ENCODE measurements at regions not wholly inside any gene's neighbourhood (a gene's known extent, or its start where the extent isn't known, plus 50 kb on each side); places are given as distances from the start of the nearest gene placed in this dataset.

DNA sequence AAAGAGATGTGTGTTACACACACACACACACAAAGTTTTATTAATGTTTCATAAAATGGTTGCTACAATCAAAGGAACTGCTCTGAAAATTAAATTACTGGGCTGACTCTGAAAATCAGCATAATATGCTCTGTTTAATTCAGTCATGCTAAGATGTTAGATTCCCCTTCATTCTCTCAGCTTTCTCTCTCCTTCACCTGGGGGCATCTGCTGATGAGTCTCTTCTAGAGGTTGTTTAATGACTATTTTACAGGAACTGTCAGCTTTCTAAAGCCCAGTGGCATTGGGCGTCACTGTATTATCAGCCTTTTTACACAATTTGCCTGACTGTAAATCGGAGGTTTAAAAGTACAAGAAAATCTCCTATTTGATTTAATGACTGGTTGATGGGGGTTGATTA is 559.7 kb upstream of the POU3F2 start:
- no peaks in the 10 kb centered on the region for H3K9me2 ChIP-seq (replicated peaks; ENCODE audit: insufficient read depth, low read length)
- TF ChIP-seq EZH2phosphoT487 (conservative IDR thresholded peaks at IDR 0.05; ENCODE audit: low read length), result no peak
- TF ChIP-seq, protein P1, sequence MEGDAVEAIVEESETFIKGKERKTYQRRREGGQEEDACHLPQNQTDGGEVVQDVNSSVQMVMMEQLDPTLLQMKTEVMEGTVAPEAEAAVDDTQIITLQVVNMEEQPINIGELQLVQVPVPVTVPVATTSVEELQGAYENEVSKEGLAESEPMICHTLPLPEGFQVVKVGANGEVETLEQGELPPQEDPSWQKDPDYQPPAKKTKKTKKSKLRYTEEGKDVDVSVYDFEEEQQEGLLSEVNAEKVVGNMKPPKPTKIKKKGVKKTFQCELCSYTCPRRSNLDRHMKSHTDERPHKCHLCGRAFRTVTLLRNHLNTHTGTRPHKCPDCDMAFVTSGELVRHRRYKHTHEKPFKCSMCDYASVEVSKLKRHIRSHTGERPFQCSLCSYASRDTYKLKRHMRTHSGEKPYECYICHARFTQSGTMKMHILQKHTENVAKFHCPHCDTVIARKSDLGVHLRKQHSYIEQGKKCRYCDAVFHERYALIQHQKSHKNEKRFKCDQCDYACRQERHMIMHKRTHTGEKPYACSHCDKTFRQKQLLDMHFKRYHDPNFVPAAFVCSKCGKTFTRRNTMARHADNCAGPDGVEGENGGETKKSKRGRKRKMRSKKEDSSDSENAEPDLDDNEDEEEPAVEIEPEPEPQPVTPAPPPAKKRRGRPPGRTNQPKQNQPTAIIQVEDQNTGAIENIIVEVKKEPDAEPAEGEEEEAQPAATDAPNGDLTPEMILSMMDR (IDR thresholded peaks at IDR 0.05; ENCODE audit: insufficient read depth, low read length, poor library complexity, severe bottlenecking), result no peak
- H3K79me2 ChIP-seq (ENCODE audit: insufficient read depth, low read length), result no peaks in the 10 kb centered on the region
- H3K9me3 ChIP-seq (ENCODE audit: insufficient read depth, low read length), result no peaks in the 10 kb centered on the region
- H3K9ac ChIP-seq (ENCODE audit: low read length), result no peak overlapping the region
- no peaks in the 10 kb centered on the region for H3F3A ChIP-seq (ENCODE audit: insufficient read depth)
- H3K27ac ChIP-seq (ENCODE audit: low read depth, low read length), result no peak overlapping the region
- no peak overlapping the region for H2AFZ ChIP-seq (ENCODE audit: low read depth, low read length, severe bottlenecking)
- H3K27me3 ChIP-seq (ENCODE audit: low read length), result no peaks in the 10 kb centered on the region
- no peaks in the 10 kb centered on the region for H3K36me3 ChIP-seq (ENCODE audit: low read length)
- H3K4me2 ChIP-seq (ENCODE audit: low read depth, low read length, poor library complexity, severe bottlenecking), result no peak overlapping the region
- no peak overlapping the region for H3K4me3 ChIP-seq (ENCODE audit: insufficient read depth, low read length, poor library complexity, severe bottlenecking)
- no peaks in the 10 kb centered on the region for H4K20me1 ChIP-seq (ENCODE audit: low read depth, low read length)

DNA sequence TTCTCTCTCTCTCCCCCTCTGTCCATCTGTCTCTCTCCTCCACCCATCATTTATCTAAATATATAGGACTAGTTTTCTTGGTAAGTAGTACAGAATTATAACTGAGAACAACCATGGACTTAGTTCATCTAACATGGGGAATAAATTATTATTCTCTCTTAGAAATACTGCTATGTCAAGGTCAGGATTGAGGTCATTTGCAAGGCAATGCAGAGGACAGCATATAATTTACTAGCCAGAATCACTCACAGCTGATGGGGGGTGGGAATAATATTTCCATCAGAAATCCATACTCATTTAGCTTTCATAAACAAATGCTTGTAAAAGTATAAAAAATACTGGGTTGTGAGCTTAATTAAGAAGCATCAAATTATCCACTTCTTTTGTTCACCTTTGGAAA is 553.9 kb upstream of the POU3F2 start:
- Histone ChIP-seq H3K9ac (ENCODE audit: low read length) (no peak overlapping the region), H3K27ac (ENCODE audit: low read depth, low read length) (no peak overlapping the region), H3K36me3 (ENCODE audit: low read length) (no peaks in the 10 kb centered on the region), H3K9me3 (ENCODE audit: insufficient read depth, low read length) (no peaks in the 10 kb centered on the region), H2AFZ (ENCODE audit: low read depth, low read length, severe bottlenecking) (no peak overlapping the region), H4K20me1 (ENCODE audit: low read depth, low read length) (no peaks in the 10 kb centered on the region), H3K9me2 (replicated peaks; ENCODE audit: insufficient read depth, low read length) (no peaks in the 10 kb centered on the region), H3K4me2 (ENCODE audit: low read depth, low read length, poor library complexity, severe bottlenecking) (no peak overlapping the region), H3F3A (ENCODE audit: insufficient read depth) (no peaks in the 10 kb centered on the region), H3K79me2 (ENCODE audit: insufficient read depth, low read length) (no peaks in the 10 kb centered on the region), H3K27me3 (ENCODE audit: low read length) (no peaks in the 10 kb centered on the region), H3K4me3 (ENCODE audit: insufficient read depth, low read length, poor library complexity, severe bottlenecking) (no peak overlapping the region)
- TF ChIP-seq, protein P1 (IDR thresholded peaks at IDR 0.05; ENCODE audit: insufficient read depth, low read length, poor library complexity, severe bottlenecking), result no peak
- no peak for TF ChIP-seq EZH2phosphoT487 (conservative IDR thresholded peaks at IDR 0.05; ENCODE audit: low read length)

DNA sequence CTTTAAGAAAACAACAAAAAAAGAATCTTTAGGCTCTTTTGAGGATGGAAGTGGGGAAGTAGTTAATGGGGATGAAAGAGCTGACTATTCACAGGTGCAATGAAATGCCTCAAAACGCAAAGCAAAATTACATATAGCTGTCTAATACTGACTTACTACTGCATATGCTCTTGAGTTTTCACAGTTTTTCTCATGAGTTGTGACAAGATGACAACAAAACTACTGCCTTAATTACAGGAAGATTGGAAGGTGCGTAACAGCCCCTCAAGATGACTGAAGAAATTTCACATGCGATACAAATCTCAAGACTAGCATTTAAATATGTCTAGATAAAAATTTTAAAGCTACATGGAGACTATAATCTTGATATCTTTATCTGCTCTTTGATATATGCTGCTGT is 547.8 kb upstream of the POU3F2 start:
- no peaks in the 10 kb centered on the region for H3K79me2 ChIP-seq (ENCODE audit: insufficient read depth, low read length)
- H3K27me3 ChIP-seq (ENCODE audit: low read length), result no peaks in the 10 kb centered on the region

More for the DNA sequence above, 547.8 kb upstream of the POU3F2 start:
- H3K4me3 ChIP-seq (ENCODE audit: insufficient read depth, low read length, poor library complexity, severe bottlenecking), result no peak overlapping the region
- H3K9me2 ChIP-seq (replicated peaks; ENCODE audit: insufficient read depth, low read length), result no peaks in the 10 kb centered on the region
- H3F3A ChIP-seq (ENCODE audit: insufficient read depth), result no peaks in the 10 kb centered on the region
- H2AFZ ChIP-seq (ENCODE audit: low read depth, low read length, severe bottlenecking), result no peak overlapping the region
- no peak for TF ChIP-seq EZH2phosphoT487 (conservative IDR thresholded peaks at IDR 0.05; ENCODE audit: low read length)
- TF ChIP-seq, protein P1 (IDR thresholded peaks at IDR 0.05; ENCODE audit: insufficient read depth, low read length, poor library complexity, severe bottlenecking), result no peak
- no peaks in the 10 kb centered on the region for H3K36me3 ChIP-seq (ENCODE audit: low read length)
- H4K20me1 ChIP-seq (ENCODE audit: low read depth, low read length), result no peaks in the 10 kb centered on the region
- H3K27ac ChIP-seq (ENCODE audit: low read depth, low read length), result no peak overlapping the region
- no peak overlapping the region for H3K9ac ChIP-seq (ENCODE audit: low read length)
- H3K9me3 ChIP-seq (ENCODE audit: insufficient read depth, low read length), result no peaks in the 10 kb centered on the region
- H3K4me2 ChIP-seq (ENCODE audit: low read depth, low read length, poor library complexity, severe bottlenecking), result no peak overlapping the region
